ENCODE measurements at regions not wholly inside any gene's neighbourhood (a gene's known extent, or its start where the extent isn't known, plus 50 kb on each side); places are given as distances from the start of the nearest gene placed in this dataset.
"Not testable (repeated sequence)": the region's sequence is repeated elsewhere in the genome, so short reads cannot be mapped to it uniquely, and the experiment has no call there.

- DNase-seq (ENCODE audit: low read depth in 2 of 2): not testable (repeated sequence)
Observed at GRCh38 chr1:148386031-148386398, 97.1 kb downstream of the PPIAL4G start.

GRCh38 chr1:148385371-148386030 is 97.6 kb downstream of the PPIAL4G start:
- DNase-seq (ENCODE audit: low read depth in 2 of 2): no peak

DNA sequence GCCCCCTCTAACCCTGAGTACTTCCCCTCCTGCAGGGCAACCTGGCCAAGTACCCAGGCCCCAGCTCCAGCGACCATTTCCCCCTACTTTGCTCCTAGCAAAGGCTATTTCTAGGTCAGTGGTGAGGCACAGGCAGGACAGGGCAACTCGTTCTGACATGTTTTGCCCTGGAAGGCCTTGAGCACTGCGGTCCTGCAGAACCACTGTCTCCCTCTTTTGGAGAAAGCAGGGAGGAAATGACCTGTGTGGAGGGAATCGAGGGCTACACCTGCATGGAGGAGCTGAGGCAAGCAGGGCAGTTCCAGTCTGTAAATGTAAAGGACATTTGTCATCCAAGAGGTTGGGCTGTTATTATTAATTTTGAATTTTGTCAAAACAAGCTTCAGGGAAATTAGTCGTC is 99.1 kb downstream of the PPIAL4G start:
- DNase-seq (ENCODE audit: low read depth in 2 of 2): no peak

GRCh38 chr1:148379697-148380096 is 103.4 kb downstream of the PPIAL4G start:
- DNase-seq (ENCODE audit: low read depth in 2 of 2): no peak

DNA sequence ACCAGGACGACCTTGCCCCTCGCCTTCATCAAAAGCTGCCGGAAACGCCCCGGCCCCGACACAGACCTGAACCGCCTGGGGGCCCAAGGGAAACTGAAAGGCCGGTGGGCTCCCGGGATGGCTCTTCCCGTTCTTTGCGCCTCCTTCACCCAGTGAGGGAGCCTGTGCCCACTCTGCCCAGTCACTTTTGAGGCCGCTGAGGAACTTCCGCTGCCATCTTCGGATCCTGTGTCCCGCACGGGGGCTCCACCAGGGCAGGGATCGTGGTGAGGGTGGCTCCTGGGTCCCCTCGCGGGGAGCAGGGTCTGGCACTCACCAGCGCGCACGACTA is 104.0 kb downstream of the PPIAL4G start:
- DNase-seq (ENCODE audit: low read depth in 2 of 2): no peak

- DNase-seq (ENCODE audit: low read depth in 2 of 2): not testable (repeated sequence)
Observed at GRCh38 chr1:148377992-148378391, 105.1 kb downstream of the PPIAL4G start.

GRCh38 chr1:148377045-148377444 is 106.1 kb downstream of the PPIAL4G start:
- not testable (repeated sequence) for DNase-seq (ENCODE audit: low read depth in 2 of 2)

GRCh38 chr1:148374101-148374500 is 109.0 kb downstream of the PPIAL4G start:
- DNase-seq (ENCODE audit: low read depth in 2 of 2): no peak

DNA sequence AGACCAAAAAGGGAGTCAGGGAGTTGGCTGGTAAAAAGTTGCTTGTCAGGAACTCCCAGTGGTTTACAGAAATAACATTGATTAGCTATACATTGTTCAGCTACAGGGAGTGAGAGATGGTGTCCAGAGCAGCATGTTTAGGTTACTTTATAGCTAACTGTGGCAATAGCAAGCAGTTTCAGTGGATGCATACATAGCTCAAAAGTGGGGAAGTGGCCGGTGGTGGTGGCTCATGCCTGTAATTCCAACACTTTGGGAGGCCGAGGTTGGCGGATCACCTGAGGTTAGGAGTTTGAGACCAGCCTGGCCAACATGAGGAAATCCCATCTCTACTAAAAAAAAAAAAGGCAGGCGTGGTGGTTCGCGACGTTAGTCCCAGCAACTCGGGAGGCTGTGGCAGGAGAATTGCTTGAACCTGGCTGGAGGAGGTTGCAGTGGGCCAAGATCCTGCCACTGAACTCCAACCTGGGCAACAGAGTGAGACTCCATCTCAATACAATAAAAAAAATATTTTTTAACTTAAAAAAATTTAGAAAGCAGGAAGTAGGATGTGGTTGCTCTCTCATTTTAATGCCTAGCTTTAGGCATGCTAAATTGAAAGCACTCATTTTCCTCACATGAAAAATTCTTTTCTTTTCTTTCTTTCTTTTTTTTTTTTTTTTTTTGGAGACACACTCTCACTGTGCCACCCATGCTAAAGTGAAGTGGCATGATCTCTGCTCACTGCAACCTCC is 109.7 kb downstream of the PPIAL4G start:
- no peak for DNase-seq (ENCODE audit: low read depth in 2 of 2)

GRCh38 chr1:148372731-148373130 is 110.4 kb downstream of the PPIAL4G start:
- no peak for DNase-seq (ENCODE audit: low read depth in 2 of 2)

DNA sequence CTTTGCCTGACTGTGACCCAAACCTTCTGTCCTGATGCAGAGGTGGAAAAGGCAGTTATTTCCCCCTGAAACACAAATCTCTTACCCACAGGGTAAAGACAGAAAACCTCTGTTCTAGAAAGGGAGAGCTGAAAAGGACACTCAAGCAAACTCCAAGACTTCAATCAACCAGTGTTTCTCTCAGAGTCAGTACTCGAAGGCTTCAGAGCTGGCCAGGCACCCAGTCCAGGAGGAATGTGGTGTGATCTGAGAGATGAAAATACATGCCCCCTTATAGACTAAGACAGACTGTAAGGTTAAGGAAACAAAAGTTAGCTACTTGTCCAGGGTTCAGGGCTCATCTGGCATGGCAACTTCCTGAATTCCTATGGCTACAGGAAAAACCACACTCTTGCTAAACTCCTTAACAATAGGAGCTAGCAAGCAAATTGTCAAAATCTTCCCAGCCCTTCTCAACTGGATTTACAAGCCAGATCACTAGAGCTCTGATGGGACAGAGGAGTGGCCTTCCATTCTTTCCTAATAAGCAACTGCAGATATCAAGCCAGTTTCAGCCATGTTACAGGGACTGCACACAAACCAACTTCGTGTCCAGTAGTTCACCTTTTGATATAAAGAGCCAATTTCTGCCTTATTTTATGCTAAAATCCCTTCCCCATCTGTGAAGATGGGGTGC is 110.9 kb downstream of the PPIAL4G start:
- not testable (repeated sequence) for DNase-seq (ENCODE audit: low read depth in 2 of 2)

DNA sequence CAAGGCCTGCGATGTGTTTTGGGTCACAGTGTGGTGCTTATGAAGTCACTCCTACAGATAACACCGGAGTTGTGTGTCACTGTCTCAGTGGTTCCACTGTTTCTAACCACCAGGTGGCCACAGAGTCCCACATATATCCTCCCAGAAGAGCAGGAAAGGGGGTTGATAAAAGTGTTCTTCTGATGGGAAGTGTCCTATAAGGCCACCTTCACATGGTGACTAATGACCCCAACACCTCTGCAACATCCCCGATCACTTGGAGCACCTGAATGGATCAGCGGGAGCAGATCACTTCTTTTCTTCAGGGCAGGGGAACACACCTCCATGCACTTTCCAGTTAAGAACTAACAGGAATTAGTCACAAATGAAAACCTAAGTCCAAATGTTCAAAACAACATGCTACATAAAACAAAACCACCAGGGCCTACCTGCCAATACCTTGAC is 111.5 kb downstream of the PPIAL4G start:
- DNase-seq (ENCODE audit: low read depth in 2 of 2): peak in 1 of 2 experiments; percentile 23

DNA sequence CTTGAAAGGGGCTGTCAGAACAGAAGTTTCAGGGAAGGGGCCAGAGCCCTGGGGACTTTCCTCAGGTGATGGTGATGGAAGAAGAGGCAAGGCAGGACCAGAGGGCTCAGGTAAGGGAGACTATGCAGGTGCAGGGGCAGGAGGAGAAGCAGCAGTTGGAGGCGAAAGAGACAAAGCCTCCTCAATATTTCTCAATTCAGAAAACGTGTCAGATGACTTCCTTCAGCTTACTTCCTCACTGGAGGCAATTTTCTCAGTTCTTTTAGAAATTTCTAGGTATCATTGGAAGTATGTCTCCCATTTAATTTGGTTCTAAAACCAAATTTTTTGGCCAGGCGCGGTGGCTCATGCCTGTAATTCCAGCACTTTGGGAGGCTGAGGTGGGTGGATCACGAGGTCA is 112.4 kb downstream of the PPIAL4G start:
- not testable (repeated sequence) for DNase-seq (ENCODE audit: low read depth in 2 of 2)

DNA sequence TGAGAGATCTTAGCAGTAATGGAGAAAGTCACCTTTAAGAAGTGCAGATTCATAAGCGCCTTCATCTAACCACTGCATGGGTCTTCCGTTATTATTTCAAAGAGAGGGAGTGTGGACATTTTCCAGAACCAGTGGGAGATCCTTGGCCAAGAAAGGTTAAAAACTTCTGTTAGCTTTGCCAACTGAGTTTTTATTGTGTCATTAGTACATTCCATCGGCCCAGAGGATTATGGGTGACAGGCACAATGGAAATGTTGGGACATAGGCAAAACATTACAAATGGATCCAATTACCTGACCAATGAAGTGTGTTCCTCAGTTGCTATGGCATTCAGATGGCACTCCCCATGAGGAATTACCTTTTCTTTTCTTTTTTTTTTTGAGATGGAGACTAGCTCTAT is 115.5 kb downstream of the PPIAL4G start:
- DNase-seq (ENCODE audit: low read depth in 2 of 2): no peak

- not testable (repeated sequence) for DNase-seq (ENCODE audit: low read depth in 2 of 2)
Observed at GRCh38 chr1:148366136-148366753, 116.9 kb downstream of the PPIAL4G start.

GRCh38 chr1:148365151-148365550 is 118.0 kb downstream of the PPIAL4G start:
- not testable (repeated sequence) for DNase-seq (ENCODE audit: low read depth in 2 of 2)

GRCh38 chr1:148363979-148364378 is 119.1 kb downstream of the PPIAL4G start:
- DNase-seq (ENCODE audit: low read depth in 2 of 2): not testable (repeated sequence)

- no peak for DNase-seq (ENCODE audit: low read depth in 2 of 2)
Observed at GRCh38 chr1:148363439-148363810, 119.7 kb downstream of the PPIAL4G start.

DNA sequence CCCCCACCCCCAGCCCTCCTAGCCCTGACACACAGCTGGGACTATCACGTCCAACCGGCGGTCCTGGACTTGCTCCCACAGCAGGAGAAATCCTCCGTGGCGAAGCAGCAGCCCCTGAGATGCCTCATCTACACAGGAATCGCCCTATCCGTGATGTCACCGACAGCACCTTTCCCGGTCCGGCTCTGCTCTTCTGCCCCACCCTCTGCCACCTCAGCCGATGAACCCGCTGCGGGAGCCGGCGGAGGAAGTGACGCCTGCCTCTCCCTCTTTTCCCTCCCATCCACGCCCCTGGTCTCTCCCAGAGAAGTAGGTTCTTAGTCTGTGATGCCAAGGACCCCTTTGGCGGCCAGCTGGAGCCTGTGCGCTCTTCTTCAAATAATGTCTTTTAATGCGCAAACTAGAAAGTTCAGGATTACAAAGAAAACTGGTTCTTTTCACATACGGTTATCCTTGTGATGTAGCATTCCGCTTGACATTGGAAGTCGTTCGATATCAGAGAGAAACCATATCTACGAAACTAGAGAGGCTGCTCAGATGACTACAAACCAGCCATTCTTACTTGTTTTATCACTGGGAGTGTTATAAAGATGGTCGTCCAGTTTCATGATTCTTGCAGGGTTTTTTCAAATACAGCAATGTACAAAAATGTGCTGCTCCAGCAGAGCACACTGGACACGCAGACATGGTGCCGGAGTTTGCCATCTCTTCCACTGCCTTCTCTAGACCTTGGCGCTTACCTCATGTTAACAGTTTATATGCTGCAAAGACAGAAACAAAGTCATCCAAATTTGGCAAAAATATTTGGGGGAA is 120.3 kb downstream of the PPIAL4G start:
- no peak for DNase-seq (ENCODE audit: low read depth in 2 of 2)

- DNase-seq (ENCODE audit: low read depth in 2 of 2): no peak
Observed at GRCh38 chr1:148362216-148362611, 120.9 kb downstream of the PPIAL4G start.

DNA sequence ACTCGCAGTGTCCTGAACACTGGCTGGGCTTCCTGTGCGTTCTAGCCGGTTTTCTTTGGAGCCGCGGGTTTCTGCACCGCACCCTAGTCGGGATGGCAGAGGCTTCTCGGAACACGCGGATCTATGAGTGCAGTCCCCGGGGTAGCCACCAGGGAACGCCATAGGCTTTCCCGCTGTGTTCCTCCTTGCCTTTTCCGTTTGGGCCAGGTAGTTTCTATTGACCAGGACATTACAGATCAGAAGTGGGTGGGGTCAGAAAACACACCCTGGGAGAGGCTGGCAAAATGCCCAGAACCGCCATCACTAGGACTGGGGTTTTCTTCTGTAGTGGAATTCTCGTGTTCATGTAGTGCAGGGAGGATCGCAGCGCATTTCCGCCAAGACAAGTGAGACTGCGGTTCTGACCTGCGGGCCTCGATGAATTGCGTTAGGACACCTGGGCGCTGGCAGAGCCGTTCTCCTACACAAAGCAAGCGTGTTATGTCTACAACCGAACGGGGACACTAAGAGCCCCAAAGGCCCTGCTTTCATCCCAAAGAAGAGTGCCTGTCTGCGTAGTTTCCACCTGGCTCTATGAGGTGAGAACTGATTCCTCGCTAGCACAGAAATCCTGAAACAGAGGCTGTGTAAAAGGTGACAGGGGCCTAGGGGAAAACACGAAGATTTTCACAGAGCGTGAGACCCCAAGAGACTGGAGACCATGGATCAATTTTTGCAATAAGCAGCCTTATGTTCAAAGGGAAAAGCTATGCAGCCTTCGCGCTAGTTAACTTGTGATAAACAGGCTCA is 121.5 kb downstream of the PPIAL4G start:
- not testable (repeated sequence) for DNase-seq (ENCODE audit: low read depth in 2 of 2)

Data from fibroblast of skin of left quadriceps (primary cell).